ENCODE measurements at regions not wholly inside any gene's neighbourhood (a gene's known extent, or its start where the extent isn't known, plus 50 kb on each side); places are given as distances from the start of the nearest gene placed in this dataset.

- no peak for TF ChIP-seq ZNF462 (CRISPR knock-in tag; IDR thresholded peaks at IDR 0.05)
- TF ChIP-seq EZH2phosphoT487 (IDR thresholded peaks at IDR 0.05; ENCODE audit: unreplicated experiment) = no peak
- no peak for TF ChIP-seq CTCF (conservative IDR thresholded peaks at IDR 0.05; ENCODE audit: low read depth in 2 of 2)
- no peak for TF ChIP-seq EZH2 (IDR thresholded peaks at IDR 0.05; ENCODE audit: low read depth, unreplicated experiment)
Observed at GRCh38 chr3:159487304-159487703, 501.3 kb upstream of the IL12A start.
